Activated CD4-positive, alpha-beta memory T cell treated with anti-CD3 and anti-CD28 coated beads for 36 hours (primary cell): ENCODE measurements at regions not wholly inside any gene's neighbourhood (a gene's known extent, or its start where the extent isn't known, plus 50 kb on each side); places are given as distances from the start of the nearest gene placed in this dataset.

ENCODE experiments used
- CTCF ChIA-PET: fragments of 350-600 bp; sonication (Branson Sonifier 250); formaldehyde crosslinking; loops from one replicate; lab custom pipeline; 2021; ENCODE audit warnings: antibody characterized with exemption, inconsistent platforms; lab: Charles Lee
- POLR2A ChIA-PET: fragments of 350-600 bp; sonication (Branson Sonifier 250); formaldehyde crosslinking; loops from one replicate; lab custom pipeline; 2021; ENCODE audit warnings: antibody characterized with exemption; lab: Charles Lee
- DNase-seq: peaks from one replicate; pipeline ENCODE4 v3.0.0-alpha.2; 2020
- H3K27ac Mint-ChIP-seq: one replicate; pipeline ENCODE4 v1.8.0; 2021; ENCODE audit warnings: mixed read lengths
- H3K27me3 Mint-ChIP-seq: one replicate; pipeline ENCODE4 v1.8.0; 2021; ENCODE audit warnings: mixed read lengths
- H3K36me3 Mint-ChIP-seq: one replicate; pipeline ENCODE4 v1.8.0; 2021; ENCODE audit warnings: mixed read lengths
- H3K4me1 Mint-ChIP-seq: one replicate; pipeline ENCODE4 v1.8.0; 2021; ENCODE audit warnings: low read depth, mixed read lengths
- H3K4me3 Mint-ChIP-seq: one replicate; pipeline ENCODE4 v1.8.0; 2021; ENCODE audit warnings: mild to moderate bottlenecking, mixed read lengths
- H3K9me3 Mint-ChIP-seq: one replicate; pipeline ENCODE4 v1.8.0; 2021; ENCODE audit warnings: mixed read lengths
- intact Hi-C: fragments of 100-400 bp; cut with micrococcal nuclease; formaldehyde crosslinking; loops from one replicate; pipeline ENCODE4 v1.15.1; 2023

- ChIA-PET CTCF (interaction anchor here (0.6 kb wide), 1 partner anchor 50 kb away, joined by 4 read pairs; no protein-coding TSS in a partner anchor), POLR2A (no interaction called here)
- H3K4me3 Mint-ChIP-seq = no peak overlapping the region
- intact Hi-C loops = no loop called here
- no peak overlapping the region for H3K27ac Mint-ChIP-seq
- H3K27me3 Mint-ChIP-seq = no peaks in the 10 kb centered on the region
- no peaks in the 10 kb centered on the region for H3K9me3 Mint-ChIP-seq
- H3K36me3 Mint-ChIP-seq = no peaks in the 10 kb centered on the region
- H3K4me1 Mint-ChIP-seq = no peaks in the 10 kb centered on the region
- DNase-seq = no peak
Measured at GRCh38 chr13:77422724-77423123, 95.8 kb upstream of the MYCBP2 start.

GRCh38 chr13:77417897-77418296, 91.0 kb upstream of the MYCBP2 start:
- H3K4me3 Mint-ChIP-seq = no peak overlapping the region
- no peak for DNase-seq
- POLR2A ChIA-PET = interaction anchor here (0.6 to 1.4 kb wide), 3 partner anchors 29 to 88 kb away, joined by 3 to 4 read pairs (median 3); no protein-coding TSS in a partner anchor
- H3K27me3 Mint-ChIP-seq = no peaks in the 10 kb centered on the region
- CTCF ChIA-PET = interaction anchor here (0.8 kb wide), 1 partner anchor 46 kb away, joined by 3 read pairs; no protein-coding TSS in a partner anchor
- peaks cover 2% of the 10 kb centered on the region for H3K4me1 Mint-ChIP-seq
- intact Hi-C loops = no loop called here
- no peaks in the 10 kb centered on the region for H3K9me3 Mint-ChIP-seq
- no peaks in the 10 kb centered on the region for H3K36me3 Mint-ChIP-seq
- no peak overlapping the region for H3K27ac Mint-ChIP-seq

- no peaks in the 10 kb centered on the region for H3K27me3 Mint-ChIP-seq
- peaks cover 2% of the 10 kb centered on the region for H3K4me1 Mint-ChIP-seq
- H3K4me3 Mint-ChIP-seq = no peak overlapping the region
- no peak overlapping the region for H3K27ac Mint-ChIP-seq
- no peak for DNase-seq
- ChIA-PET POLR2A (interaction anchor here (1.4 kb wide), 1 partner anchor 87 kb away, joined by 4 read pairs; no protein-coding TSS in a partner anchor), CTCF (no interaction called here)
- H3K9me3 Mint-ChIP-seq = no peaks in the 10 kb centered on the region
- no peaks in the 10 kb centered on the region for H3K36me3 Mint-ChIP-seq
- intact Hi-C loops = no loop called here
Measured at GRCh38 chr13:77416666-77417212, 89.8 kb upstream of the MYCBP2 start.

- no peak overlapping the region for H3K4me3 Mint-ChIP-seq
- DNase-seq = no peak
- no peaks in the 10 kb centered on the region for H3K9me3 Mint-ChIP-seq
- H3K27ac Mint-ChIP-seq = no peak overlapping the region
- H3K27me3 Mint-ChIP-seq = no peaks in the 10 kb centered on the region
- CTCF ChIA-PET = interaction anchor here (1.0 kb wide), 1 partner anchor 10 kb away, joined by 4 read pairs; no protein-coding TSS in a partner anchor
- no peaks in the 10 kb centered on the region for H3K36me3 Mint-ChIP-seq
- H3K4me1 Mint-ChIP-seq = peaks cover 2% of the 10 kb centered on the region
- intact Hi-C loops = no loop called here
- POLR2A ChIA-PET = interaction anchor here (0.6 kb wide), 1 partner anchor 8 kb away, joined by 3 read pairs; no protein-coding TSS in a partner anchor
Measured at GRCh38 chr13:77415253-77416071, 88.6 kb upstream of the MYCBP2 start.

GRCh38 chr13:77412860-77413259, 86.0 kb upstream of the MYCBP2 start:
- H3K36me3 Mint-ChIP-seq = no peaks in the 10 kb centered on the region
- H3K9me3 Mint-ChIP-seq = no peaks in the 10 kb centered on the region
- no peak for DNase-seq
- H3K4me3 Mint-ChIP-seq = no peak overlapping the region
- CTCF ChIA-PET = no interaction called here
- intact Hi-C loops = no loop called here
- no peak overlapping the region for H3K27ac Mint-ChIP-seq
- peaks cover 2% of the 10 kb centered on the region for H3K4me1 Mint-ChIP-seq
- no peaks in the 10 kb centered on the region for H3K27me3 Mint-ChIP-seq
- POLR2A ChIA-PET = no interaction called here

- H3K36me3 Mint-ChIP-seq = no peaks in the 10 kb centered on the region
- POLR2A ChIA-PET = no interaction called here
Measured at GRCh38 chr13:77412116-77412635, 85.3 kb upstream of the MYCBP2 start.

GRCh38 chr13:77409412-77409811, 82.5 kb upstream of the MYCBP2 start:
- H3K27me3 Mint-ChIP-seq = no peaks in the 10 kb centered on the region
- H3K27ac Mint-ChIP-seq = no peak overlapping the region
- no peaks in the 10 kb centered on the region for H3K4me1 Mint-ChIP-seq
- ChIA-PET CTCF (no interaction called here), POLR2A (no interaction called here)
- intact Hi-C loops = no loop called here
- H3K36me3 Mint-ChIP-seq = no peaks in the 10 kb centered on the region
- H3K9me3 Mint-ChIP-seq = no peaks in the 10 kb centered on the region
- no peak for DNase-seq
- H3K4me3 Mint-ChIP-seq = no peak overlapping the region

More at GRCh38 chr13:77412116-77412635, 85.3 kb upstream of the MYCBP2 start:
- no peaks in the 10 kb centered on the region for H3K27me3 Mint-ChIP-seq
- no peaks in the 10 kb centered on the region for H3K9me3 Mint-ChIP-seq
- CTCF ChIA-PET = no interaction called here
- intact Hi-C loops = no loop called here
- no peak for DNase-seq
- H3K4me1 Mint-ChIP-seq = peaks cover 2% of the 10 kb centered on the region
- H3K27ac Mint-ChIP-seq = no peak overlapping the region
- no peak overlapping the region for H3K4me3 Mint-ChIP-seq

GRCh38 chr13:77406644-77407440, 79.9 kb upstream of the MYCBP2 start:
- no peaks in the 10 kb centered on the region for H3K36me3 Mint-ChIP-seq
- ChIA-PET POLR2A (no interaction called here), CTCF (interaction anchor here (1.5 kb wide), 1 partner anchor 72 kb away, joined by 5 read pairs; no protein-coding TSS in a partner anchor)
- intact Hi-C loops = no loop called here
- H3K4me1 Mint-ChIP-seq = no peaks in the 10 kb centered on the region
- no peaks in the 10 kb centered on the region for H3K27me3 Mint-ChIP-seq
- H3K4me3 Mint-ChIP-seq = no peak overlapping the region
- DNase-seq = no peak
- H3K9me3 Mint-ChIP-seq = no peaks in the 10 kb centered on the region
- H3K27ac Mint-ChIP-seq = no peak overlapping the region

GRCh38 chr13:77398825-77399620, 72.1 kb upstream of the MYCBP2 start:
- H3K27me3 Mint-ChIP-seq = peaks cover 2% of the 10 kb centered on the region
- CTCF ChIA-PET = no interaction called here
- H3K9me3 Mint-ChIP-seq = no peaks in the 10 kb centered on the region
- intact Hi-C loops = no loop called here
- POLR2A ChIA-PET = no interaction called here
- no peaks in the 10 kb centered on the region for H3K36me3 Mint-ChIP-seq
- H3K4me3 Mint-ChIP-seq = no peak overlapping the region
- no peak for DNase-seq
- no peak overlapping the region for H3K27ac Mint-ChIP-seq
- H3K4me1 Mint-ChIP-seq = no peaks in the 10 kb centered on the region

- ChIA-PET POLR2A (interaction anchor here (0.8 kb wide), 1 partner anchor 19 kb away, joined by 4 read pairs; no protein-coding TSS in a partner anchor), CTCF (interaction anchor here (1.0 kb wide), 1 partner anchor 80 kb away, joined by 5 read pairs; no protein-coding TSS in a partner anchor)
- peaks cover 2% of the 10 kb centered on the region for H3K27me3 Mint-ChIP-seq
- H3K9me3 Mint-ChIP-seq = no peaks in the 10 kb centered on the region
- H3K4me3 Mint-ChIP-seq = no peak overlapping the region
- intact Hi-C loops = no loop called here
- H3K36me3 Mint-ChIP-seq = no peaks in the 10 kb centered on the region
- no peak for DNase-seq
- no peak overlapping the region for H3K27ac Mint-ChIP-seq
- peaks cover 10% of the 10 kb centered on the region for H3K4me1 Mint-ChIP-seq
Measured at GRCh38 chr13:77397636-77398035, 70.7 kb upstream of the MYCBP2 start.

- H3K4me3 Mint-ChIP-seq = no peak overlapping the region
- H3K36me3 Mint-ChIP-seq = no peaks in the 10 kb centered on the region
- peaks cover 28% of the 10 kb centered on the region for H3K4me1 Mint-ChIP-seq
- POLR2A ChIA-PET = no interaction called here
- DNase-seq = no peak
- H3K27ac Mint-ChIP-seq = no peak overlapping the region
- H3K9me3 Mint-ChIP-seq = no peaks in the 10 kb centered on the region
- peaks cover 1% of the 10 kb centered on the region for H3K27me3 Mint-ChIP-seq
- intact Hi-C loops = no loop called here
- CTCF ChIA-PET = interaction anchor here (0.8 kb wide), 1 partner anchor 87 kb away, joined by 3 read pairs; no protein-coding TSS in a partner anchor
Measured at GRCh38 chr13:77391475-77391874, 64.6 kb upstream of the MYCBP2 start.
